Stimulated activated CD4-positive, alpha-beta T cell treated with anti-CD3 and anti-CD28 coated beads, Interleukin-12 subunit alpha, Interleukin-12 subunit beta, amount 100 ng/mL, for 4 hours (primary cell): ENCODE measurements at regions not wholly inside any gene's neighbourhood (a gene's known extent, or its start where the extent isn't known, plus 50 kb on each side); places are given as distances from the start of the nearest gene placed in this dataset.

Source experiments
- DNase-seq: peaks from one replicate; pipeline ENCODE4 v3.0.0-alpha.2; 2020

DNA sequence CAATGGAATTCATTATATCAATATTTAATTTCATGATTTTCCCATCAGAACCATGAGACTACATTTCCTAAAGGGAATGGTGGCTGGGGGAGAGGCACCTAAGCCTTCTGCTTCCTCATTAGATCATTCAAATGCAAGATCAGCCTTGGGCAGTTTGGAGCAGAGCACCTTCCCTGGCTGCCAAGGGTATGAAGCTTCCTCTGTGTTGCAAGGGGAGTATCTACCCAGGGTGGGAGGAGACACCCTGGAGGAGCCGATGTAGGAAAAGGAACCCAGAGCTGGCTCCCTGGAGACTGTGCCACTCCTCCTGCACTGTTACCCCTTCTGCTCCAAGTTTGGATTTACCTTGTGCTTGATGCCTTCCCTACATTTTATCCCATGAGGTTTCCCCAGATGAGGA is 299.7 kb upstream of the PRDM1 start:
- no peak for DNase-seq

DNA sequence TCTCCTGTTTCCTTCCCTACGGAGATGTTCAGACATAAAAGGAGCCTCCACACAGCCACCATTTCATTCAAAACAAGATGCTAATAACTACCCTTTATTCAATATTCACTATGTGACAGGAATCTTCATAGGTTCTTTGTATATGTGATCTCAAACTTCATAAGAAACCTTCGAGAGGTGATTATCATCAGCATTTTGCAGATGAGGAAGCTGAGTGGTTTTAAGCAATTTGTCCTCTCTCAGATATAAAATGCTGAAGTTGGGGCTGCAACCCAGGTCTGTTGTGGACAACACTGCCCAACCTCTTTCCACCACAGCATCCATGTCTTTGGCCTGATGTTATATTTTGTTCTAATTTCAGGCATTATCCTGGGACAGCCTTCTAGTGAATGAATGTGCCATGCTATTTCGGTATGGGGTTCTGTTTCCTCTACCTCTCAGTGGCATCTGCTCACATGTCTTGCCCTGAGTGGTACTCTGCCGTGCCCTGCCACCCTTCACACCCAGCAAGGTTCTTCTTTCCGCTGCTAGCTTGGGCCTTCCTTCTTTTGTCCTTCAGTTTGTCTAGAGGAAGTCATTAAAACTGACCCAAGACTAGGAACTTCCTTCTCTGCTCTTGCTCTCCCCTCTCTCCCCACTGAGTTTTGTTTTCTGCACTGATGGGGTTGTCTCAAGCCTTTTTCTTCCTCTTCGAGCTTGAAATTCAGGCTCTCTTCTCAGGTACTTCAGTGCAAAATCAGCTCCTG is 300.9 kb upstream of the PRDM1 start:
- no peak for DNase-seq

DNA sequence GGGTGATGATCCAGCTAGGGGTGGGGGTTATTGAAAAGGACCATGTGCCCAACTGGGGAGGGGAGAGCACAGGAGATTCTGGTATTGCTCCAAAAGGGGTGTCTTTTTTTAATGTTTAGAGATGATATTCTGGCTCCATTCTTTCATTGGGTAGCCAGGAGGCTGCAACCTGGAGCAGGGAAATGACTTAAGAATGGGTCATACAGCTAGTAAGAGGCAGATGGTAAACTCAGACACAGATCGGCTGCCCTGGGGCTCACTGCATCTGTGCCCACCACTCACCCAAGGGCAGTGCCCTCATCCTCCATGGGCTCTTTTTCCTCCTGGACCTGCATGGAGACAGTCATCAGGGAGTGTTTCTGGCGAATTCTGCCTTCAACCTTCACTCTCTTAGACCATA is 302.0 kb upstream of the PRDM1 start:
- no peak for DNase-seq

DNA sequence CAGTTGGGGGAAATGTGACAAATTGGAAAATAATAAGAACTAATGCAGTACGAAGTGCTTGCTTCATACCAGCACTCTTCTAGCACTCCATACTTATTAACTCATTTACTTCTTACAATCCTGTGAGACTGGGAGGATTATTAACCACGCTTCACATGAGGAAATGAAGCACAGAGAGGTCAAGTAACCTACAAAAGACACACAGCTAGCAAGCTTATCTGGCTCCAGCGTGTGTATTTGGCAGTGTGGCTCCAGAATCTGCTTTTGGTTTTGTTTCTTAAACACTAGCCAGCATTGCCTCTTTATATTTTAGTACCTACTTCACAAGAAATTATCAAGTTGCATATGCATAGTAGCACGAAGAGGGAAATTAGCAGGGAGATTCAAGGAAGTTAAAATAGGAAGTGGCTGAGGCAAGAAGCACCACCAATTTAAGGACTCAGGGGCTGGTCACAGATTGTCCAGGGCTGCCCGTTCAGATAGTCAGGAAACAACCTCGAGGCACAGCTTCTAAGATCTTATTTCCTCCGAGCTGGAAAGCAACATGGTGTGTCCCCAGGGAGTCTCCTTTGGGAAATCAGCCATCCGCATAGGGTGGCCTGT is 302.7 kb upstream of the PRDM1 start:
- DNase-seq = no peak

DNA sequence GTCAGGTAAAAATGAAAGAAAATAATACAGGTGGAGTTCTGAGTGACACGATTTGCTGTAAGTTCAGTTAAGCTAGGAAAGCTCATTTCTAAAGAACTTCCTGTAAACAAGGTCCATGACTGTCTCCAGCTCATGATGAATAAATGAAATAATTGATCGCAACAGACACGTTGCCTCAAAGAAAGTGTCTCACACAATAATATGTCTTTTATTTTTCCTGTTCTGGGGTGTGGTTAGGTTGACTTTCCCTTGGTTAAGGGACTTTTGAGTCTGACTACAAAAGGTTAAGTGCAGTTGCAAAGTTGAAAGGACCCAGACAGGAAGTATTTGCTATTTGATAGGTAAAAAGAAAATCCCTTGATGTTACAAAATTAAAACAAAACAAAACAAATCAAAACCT is 304.2 kb upstream of the PRDM1 start:
- DNase-seq = no peak

DNA sequence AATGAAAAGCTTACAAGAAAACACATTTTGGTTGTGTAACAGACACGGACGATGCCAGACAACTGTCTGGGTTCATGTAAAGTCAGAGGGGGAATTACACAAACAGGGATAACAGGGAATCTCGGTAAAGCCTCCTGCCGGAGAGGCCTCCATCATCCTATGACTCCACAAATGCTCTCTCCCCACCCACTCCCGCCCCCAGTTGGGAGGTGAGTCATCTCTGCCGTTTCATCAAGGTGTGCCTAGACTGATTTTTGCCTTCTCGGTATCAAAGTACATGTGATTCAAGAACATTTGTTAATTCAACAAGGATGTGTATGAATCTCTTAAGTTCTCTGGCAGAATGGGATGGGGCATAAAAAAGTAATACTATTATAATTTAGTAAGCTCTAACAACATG is 304.9 kb upstream of the PRDM1 start:
- peak; percentile 58 for DNase-seq

DNA sequence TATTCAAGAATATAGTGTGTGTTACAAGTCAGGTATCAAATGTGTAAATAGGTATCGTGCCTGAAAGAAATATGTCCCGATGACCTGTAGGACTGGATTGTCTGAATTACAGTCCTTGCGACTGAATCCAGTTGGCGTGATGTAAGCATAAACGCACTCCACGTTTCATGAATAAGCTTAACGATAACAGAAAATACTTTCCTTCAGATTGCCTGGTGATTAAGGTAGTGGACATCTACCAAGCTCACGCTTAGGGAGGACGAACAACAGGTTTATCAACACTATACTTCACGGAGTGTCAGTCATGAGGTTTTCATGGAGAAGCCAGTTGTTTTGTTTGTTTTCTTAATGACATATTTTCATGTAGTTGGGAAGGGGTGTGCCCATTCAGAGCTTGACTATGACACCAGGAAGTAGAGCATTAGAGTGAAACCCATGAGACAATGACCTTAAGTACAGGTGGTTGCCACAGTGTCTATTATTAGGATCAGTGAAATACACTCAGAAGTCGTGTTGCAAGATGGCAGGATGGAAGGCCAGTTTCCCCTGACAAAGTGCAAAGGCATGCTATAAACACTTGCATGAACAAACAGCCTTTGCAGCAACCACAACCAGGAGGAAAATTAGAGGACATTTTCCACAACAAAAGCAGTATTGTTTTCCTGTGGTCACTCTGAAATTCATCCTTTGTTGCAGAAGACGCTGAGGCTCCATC is 305.8 kb upstream of the PRDM1 start:
- DNase-seq = no peak

DNA sequence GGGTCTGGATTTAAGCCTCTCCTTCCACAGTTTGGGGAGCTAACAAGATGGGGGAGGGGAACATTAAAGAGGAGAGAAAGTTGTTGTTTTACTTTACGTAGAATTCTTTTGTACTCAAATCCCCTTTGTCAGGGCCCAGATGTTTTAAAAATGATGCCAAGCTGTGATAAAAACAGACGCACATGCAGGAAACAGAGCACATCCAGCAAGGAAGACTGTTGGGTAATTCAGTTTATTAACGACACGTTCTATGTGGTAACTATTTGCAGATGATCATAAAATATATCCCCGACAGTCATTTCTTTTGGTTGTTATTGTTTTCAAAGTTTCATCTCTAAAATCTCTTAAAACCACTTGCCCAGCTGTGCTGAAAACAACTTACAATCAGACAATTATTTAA is 307.0 kb upstream of the PRDM1 start:
- DNase-seq = no peak

DNA sequence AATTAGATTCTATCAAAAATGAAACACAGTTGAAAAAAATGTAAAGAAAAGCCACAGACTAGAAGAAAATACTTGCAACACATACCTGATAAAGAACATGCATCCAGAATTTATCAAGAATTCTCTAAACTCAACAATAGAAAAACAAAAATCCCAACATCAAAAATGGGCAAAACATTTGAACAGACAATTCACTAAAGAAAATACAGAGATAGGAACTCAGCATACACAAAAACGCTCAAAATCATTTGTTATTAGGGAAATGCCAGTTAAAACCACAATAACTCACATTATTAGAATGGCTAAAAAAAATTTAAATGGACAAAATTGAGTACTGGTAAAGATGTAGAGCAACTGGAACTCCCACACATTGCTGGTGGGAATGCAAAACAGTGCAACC is 311.0 kb upstream of the PRDM1 start:
- DNase-seq = no peak

DNA sequence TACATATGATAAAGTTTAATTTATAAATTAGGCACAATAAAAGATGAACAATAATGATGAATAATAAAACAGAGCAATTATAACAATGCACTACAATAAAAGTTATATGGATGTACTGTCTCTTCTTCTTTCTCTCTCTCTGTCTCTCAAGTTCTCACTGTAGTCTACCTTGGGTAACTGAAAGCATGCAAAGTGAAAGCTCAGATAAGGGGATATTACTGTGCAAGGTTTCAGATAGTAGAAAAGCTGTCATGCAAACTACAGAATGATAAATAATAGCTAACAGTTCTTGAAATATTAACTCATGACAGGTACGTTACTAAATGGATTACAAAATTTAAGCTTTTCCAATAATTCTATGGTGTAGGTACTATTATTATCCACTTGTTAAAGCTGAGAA is 311.9 kb upstream of the PRDM1 start:
- DNase-seq = no peak

DNA sequence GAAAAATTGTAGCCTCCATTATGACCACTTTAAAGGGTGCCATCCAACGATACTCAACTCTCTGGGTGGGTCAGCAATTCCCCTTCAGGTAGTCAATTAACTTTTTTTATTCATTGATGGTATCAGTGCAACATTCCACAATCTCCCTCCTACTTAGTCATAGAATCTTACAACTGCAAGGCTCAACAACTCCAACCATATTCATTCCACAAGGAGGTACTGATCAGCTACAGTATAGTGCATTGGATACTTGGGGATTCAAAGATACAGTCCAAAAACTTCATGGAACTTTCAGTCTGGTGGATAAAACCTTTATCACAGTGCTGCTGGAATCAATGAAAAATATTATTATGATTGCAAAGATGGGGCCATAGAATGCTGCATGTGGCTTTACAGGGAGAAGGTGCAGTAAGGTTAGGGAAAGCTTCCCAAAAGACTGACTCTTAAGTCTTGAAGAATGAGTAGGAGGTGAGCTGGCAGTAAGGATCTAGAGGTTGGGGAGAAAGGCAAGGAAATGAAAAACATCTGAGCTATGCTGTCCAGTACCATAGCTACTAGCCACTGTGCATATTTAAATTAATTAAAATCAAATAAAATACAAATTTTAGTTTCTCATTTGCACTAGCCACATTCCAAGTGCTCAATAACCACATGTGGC is 314.7 kb upstream of the PRDM1 start:
- no peak for DNase-seq

DNA sequence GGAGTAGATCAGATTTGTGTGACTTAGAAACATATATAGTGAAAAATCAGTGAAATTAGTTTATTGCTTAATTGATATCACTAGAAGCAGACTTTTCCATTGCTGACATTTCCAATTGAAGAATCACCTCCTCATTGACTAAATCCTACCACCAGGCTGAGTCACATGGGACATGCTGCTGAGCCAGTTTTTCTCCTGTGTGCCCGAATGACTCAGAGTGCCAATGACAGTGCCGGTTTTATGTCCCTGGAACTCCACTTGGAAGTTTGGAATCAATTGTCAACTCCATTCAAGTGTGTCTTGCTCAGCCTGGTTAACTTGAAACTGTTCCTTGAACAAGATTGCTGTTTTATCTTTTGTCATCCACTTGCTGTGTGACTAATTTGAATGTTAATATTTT is 316.1 kb upstream of the PRDM1 start:
- no peak for DNase-seq

DNA sequence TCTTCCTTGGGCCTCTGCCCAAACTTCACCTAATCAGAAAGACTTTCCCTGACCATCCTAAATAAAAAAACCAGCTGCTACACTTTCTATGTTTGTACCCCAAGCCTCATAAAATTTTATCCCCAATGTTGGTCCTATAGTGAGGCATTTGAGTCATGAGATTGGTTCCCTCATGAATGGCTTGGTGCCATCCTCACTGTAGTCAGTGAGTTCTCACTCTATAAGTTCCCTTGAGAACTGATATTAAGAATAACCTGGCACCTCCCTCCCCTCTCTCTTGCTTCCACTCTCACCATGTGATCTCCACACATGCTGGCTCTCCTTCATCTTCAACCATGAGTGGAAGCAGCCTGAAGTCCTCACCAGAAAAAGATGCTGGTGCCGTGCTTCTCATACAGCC is 316.9 kb upstream of the PRDM1 start:
- DNase-seq = no peak

DNA sequence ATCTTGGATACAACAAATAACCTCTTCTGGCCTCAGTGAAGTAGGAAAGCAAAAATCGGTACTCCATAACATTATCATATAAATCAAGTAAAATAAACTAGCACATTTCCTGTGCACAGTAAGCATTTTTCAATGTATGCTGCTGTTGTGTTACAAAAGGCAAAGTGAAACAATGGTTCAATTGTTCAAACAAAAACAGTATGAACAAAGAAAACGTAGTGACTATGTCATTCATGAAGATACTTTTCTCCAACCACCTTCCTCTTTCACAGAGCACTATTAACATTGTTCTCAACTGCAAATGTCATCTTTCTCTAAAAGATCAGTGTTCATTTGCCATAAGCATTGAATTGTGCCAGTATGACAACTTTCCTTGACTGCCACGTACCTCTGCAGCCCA is 318.6 kb upstream of the PRDM1 start:
- DNase-seq = no peak

DNA sequence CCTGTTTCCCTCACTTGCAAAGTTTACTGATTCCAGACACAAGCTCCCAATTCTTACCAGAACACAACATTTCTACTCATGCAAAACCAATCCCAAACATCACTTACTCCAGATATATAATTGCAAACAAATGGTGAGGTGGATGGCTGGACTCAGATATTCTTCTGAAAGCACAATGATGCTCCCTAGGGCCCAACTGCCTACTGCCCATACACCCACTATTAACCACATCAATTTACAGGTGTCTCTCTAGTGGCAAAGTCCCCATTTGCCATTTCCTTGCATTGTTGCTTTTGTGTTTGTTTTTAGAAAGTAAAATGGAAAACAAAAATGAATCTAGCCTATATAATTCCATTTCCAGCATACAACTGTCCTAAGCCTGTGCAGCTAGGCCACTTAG is 320.9 kb upstream of the PRDM1 start:
- DNase-seq = no peak

DNA sequence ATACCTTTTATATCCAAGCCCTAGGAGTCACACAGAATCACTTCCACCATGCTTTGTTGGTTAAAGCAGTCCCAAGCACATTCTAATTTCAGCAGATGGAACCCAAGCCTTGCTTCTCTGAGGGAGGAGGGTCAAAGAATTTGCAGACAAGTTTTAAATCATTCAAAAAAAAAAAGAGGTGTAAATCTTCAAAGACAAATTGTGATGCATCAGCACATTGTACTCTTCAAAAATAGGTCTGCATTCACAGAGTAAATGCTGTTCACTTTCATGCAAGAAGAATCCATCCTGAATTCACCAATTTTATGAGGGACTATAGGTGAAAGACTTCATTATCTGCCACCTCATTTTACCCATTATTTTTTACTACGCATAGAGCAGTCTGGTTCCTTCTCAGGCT is 321.8 kb upstream of the PRDM1 start:
- DNase-seq = no peak

DNA sequence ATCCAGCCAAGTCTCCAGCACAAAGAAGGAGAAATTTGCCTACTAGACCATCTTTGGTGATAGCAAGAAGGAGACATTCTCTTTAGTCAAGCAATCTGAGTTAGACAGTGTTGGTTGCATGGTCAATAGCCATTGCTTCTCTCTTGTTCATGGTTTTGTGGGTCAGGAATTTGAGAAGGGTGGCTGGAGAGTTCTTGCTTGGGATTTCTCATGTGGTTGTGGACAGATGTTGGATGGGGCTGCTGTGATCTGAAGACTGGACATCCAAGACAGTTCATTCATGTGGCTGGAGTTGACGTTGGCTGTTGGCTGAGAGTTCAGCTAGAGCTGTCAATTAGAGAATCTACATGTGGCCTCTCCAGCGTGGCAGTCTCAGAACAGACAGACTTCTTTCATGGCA is 322.3 kb upstream of the PRDM1 start:
- no peak for DNase-seq

DNA sequence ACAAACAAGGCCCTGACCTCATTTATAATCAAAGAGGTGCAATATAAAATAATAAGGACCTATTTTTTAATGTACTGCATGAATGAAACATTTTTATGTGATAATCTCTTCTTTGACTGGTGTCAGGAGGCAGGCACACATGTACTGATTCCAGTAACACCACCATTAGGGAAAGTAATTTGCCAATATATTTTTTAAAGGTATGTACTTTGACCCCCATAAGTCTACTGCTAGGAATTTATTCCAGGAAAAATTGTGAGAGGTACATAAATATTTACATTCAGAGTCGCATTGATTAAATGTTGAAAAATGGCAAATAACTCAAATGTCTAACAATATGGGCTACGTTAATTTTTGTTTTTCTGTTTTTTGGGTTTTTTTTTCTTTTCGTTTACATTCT is 325.4 kb upstream of the PRDM1 start:
- DNase-seq = no peak

DNA sequence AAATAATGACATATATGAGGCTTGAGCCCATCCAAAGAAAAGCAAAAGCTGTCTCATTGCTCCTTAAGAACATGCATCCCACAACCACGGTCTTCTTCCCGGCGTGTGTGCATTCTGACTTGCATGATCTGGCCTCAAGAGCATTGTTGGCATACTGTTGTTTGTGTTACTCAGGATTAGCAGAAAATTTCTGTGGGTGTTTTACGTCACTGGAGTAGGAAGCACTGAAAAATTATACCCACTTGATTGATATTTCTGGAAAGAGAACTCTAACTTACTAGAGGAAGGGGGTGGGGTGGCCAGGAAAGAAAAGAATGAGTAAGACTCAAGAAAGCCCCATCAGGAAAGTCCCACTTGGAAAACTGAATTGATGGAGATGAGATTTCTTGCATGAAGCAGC is 326.2 kb upstream of the PRDM1 start:
- DNase-seq = no peak

DNA sequence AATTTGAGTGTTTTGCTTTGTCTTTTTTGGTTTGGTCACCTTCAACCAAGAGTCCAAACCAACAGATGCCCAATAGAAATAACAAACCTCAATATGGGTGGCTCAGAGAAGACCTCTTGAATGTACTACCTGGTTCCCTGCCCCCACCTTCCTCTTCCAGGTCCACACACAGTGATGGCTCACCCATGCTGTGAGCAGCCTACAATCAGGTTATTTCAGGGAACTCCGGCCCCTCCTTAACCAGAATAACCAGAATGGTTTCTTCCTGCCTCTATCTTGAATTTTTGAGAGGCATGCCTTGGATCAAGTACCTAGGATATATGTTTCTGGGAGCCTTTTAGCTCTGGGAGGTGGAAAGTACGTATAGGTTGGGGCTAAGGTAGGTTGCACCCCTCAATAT is 327.1 kb upstream of the PRDM1 start:
- no peak for DNase-seq

DNA sequence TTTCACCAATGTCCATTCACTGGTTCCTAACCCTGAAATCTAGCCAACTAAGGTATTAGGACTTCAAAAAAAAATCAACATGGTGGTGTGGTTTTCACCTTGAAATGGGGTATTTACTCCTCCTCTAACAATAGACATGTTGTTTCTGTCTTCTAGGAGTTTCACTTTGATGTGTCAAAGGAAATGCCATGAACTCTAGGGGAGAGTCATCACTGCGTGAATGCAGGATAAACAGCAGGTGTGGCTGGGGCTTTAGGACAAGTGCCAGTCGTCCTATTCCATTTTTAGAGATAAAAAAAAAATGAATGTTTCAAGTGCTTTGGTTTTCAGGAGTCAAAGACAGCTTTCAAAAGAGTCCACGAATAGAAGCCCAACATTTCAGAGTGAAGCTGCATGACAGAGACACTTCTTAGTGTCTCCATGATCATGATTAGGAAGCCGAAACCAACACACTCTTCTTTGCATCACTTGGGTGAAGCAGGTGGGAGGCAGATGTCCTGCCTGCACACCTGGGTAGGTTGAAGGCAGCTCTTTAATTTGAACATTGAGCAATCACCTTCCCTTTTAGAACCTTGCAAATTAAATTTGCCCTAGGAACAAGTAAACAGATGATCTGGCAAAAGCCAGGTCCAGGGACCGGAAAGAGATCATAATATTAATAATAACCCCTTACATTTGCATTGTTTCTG is 328.5 kb upstream of the PRDM1 start:
- no peak for DNase-seq

DNA sequence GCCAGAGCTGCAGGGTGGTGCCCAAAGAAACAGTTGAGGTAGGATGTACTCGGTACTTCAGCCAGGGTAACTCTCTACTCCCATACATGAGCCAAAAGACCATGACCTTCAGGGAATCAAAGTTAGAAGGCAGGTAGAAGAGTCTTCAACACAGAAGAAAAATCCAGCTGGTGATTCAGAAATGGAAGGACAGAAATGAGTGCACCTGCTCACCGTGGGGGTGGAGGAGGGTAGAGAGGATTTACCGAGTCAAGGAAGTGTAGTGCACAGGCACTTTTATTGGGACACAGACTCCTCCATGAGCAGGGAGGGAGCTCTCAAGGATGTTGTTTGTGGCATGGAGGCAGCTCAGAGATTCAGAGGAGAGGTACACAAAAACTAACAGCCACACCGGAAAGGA is 330.3 kb upstream of the PRDM1 start:
- no peak for DNase-seq

DNA sequence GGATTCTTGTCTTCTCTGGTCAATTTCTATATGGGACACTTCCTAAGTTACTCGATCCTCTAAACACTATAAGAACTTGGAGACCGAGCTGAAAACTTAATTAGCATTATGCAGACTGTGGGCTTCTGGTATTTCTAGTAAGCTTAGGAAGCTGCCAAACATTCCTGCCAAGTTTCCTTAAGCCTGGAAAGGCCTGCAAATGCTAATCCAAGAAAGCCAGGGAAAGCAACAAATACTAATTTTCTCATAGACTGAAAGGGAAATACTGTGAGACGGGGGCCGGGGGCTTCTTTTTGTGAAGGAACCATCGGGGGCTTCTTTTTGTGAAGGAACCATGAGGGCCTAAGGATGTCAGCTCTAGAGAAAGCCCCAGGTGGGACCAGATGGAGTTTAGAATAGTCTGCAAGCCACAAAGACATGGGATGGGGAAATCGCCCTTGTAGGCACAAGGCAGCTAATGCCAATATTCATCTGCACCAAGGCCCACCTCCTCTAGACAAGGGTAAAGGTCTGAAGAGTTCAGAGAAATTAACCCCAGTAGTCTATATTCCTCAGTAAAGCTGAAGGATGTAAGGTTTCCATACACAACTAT is 332.4 kb upstream of the PRDM1 start:
- no peak for DNase-seq
